GM19397 (cell line): ENCODE measurements at regions not wholly inside any gene's neighbourhood (a gene's known extent, or its start where the extent isn't known, plus 50 kb on each side); places are given as distances from the start of the nearest gene placed in this dataset.

ENCODE experiments used
- ATAC-seq: cut with Tn5 transposase; IDR thresholded peaks from one replicate; pipeline ENCODE4 v1.9.1; 2021; ENCODE audit warnings: mild to moderate bottlenecking, moderate library complexity; ENCODE audit not compliant: unreplicated experiment

DNA sequence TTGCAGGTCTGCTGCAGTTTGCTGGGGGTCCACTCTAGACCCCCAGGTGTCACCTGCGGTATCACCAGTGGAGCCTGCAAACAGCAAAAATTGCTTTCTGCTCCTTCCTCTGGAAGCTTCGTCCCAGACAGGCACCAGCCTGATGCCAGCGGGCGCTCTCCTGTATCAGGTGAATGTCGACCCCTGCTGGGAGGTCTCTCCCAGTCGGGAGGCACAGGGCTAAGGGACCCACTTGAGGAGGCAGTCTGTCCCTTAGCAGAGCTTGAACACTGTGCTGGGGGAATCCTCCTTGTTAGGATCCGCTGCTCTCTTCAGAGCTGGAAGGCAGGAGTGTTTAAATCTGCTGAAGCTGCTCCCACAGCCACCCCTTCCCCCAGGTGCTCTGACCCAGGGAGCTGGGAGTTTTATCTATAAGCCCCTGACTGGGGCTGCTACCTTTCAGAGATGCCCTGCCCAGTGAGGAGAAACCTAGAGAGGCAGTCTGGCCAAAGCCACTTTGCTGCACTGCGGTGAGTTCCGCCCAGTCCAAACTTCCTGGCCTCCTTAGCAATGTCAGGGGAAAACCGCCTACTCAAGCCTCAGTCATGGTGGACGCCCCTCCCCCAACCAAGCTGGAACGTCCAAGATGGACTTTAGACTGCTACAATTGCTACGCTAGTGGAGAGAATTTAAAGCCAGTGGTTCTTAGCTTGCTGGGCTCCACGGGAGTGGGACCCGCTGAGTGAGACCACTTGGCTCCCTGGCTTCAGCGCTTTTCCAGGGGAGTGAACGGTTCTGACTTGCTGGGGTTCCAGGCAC, 652.5 kb downstream of the KCNJ3 start:
- ATAC-seq: no peak

DNA sequence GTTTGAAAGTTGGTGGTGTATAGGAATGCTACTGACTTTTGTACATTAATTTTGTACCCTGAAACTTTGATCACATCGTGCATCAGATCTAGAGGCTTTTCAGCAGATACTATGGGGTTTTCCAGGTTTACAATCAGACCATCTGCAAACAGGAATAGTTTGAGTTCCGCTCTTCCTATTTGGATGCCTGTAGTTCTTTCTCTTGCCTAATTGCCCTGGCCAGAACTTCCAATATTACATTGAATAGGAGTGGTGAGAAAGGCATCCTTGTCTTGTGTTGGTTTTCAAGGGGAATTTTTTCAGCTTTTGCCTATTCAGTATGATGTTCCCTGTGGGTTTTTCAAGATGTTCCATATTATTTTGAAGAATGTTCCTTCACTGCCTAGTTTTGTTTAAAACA, 633.5 kb downstream of the KCNJ3 start:
- no peak for ATAC-seq

- ATAC-seq: no peak
These were observed 621.7 kb downstream of the KCNJ3 start for GRCh38 chr2:155320236-155320635.

- no peak for ATAC-seq
These were observed 620.2 kb downstream of the KCNJ3 start for GRCh38 chr2:155318710-155319109.

- no peak for ATAC-seq
These were observed 617.3 kb downstream of the KCNJ3 start for GRCh38 chr2:155315768-155316167.

GRCh38 chr2:155310589-155310988, 612.1 kb downstream of the KCNJ3 start:
- ATAC-seq: no peak

- no peak for ATAC-seq
These were observed 611.0 kb downstream of the KCNJ3 start for GRCh38 chr2:155309483-155309882.

DNA sequence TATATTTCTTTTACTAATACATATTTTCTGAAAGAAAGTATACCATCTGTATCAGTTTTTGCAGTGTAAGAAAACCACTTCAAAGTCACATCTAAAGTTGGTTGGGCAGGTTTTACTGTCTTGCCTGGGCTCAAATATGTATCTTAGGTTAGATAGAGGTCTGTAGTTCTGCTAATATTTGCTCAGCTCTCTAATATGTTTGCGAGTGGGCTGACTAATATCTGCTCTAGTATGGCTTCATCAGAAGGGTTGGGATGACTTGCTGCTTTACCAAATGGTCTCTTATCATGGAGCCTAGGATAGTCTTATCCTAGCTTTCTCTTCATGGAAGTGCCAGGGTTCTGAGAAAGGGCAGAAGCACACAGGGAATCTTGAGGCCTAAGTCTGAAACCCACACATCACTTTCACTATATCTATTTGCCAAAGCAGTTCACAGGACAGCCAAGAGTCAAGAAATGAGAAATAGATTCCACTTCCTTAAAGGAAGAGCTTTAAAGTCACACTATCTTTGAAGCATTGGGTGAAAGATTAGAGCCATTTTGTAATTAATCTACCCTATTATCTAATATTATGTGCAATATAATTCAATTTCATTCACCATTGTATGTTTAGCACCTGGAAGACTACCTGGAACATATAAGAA, 610.0 kb downstream of the KCNJ3 start:
- ATAC-seq: no peak

DNA sequence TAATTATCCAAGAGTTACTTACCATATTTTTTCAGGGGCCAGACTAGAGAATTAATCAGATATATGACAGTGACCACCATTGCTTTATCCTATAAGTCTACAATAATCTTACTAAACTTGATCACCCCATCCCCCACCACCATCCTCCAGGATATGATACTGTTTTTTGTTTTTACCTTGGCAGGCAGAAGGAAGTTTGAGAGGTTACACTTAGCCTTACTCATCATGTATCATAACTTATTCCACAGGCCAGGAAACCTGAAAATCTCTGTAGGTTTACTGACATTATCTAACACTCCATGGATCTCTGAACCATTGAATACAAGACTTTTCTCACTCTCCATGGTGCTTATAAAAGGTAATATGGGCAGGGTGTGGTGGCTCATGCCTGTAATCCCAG, 602.7 kb downstream of the KCNJ3 start:
- ATAC-seq: no peak

DNA sequence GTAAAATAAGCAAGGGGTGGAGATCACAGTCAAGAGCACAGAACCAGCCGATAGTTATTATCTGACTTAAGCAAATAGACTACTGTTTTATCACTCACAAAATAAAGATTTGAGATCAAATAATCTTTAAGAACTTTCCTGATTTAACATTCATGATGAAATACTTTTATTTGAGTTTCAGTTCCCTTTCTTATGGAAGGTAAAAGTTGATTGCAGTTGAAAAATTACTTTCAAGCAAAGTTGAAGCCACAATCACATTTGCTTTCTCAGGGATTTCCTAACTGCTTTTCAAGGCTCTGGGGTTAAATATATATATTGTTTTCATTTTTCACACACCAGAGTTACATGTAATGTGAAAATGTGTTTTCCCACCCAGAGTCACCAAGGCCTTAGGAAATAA, 599.5 kb downstream of the KCNJ3 start:
- no peak for ATAC-seq

DNA sequence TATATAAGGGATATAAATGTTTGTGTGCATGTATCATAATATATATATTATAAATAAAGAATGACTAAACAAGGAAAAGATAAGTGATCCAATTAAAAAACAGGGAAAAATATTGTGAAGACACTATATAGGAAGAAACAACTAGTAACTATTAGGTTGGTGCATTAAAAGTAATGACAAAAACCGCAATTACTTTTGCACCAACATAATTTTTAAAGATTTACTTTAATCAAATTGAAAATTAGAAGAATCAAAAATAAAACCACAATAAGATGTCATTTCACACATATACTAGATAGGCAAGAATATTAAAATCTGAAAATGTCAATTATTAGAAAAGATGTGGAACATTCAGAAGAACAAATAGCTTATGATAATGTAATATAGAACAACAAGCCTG, 595.9 kb downstream of the KCNJ3 start:
- ATAC-seq: no peak

- no peak for ATAC-seq
These were observed 583.4 kb downstream of the KCNJ3 start for GRCh38 chr2:155281907-155282306.

- ATAC-seq: no peak
These were observed 574.8 kb downstream of the KCNJ3 start for GRCh38 chr2:155273323-155273722.

DNA sequence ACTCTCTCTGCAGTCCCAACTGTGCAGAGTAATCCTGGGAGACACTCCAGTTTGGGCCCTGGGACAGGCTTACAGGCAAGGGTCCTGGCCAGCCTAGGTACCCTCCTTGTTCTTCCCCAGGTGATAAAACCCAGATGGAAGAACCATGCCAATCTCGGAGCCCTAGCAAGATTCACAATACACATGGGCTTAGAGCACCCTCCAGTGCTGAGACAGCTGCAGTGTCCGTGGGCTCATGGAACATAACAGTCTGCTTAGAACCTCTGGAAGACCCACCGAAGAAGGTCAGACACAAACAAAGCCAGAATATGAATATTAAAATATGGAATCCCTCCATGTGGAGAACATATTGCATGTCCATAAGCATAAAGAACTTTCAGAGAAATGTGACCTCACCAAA, 568.1 kb downstream of the KCNJ3 start:
- no peak for ATAC-seq

DNA sequence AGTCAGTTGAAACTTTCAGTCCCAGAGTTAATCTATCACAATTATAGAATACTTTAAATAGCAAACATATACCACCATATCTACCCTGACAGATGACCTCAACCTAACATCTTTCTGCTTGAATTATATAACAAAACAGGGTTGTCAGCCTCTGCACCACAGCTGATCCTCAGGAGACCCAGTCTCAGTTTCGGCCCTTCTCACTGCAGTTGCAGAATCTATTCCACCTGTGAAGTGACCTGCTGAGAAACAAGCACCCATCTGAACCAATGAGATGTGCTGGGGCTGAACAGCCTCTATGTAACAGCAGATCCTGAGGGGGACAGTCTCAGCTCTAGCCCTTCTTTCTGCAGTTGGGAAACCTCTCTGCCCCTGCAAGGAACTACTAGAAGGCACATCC, 567.6 kb downstream of the KCNJ3 start:
- ATAC-seq: no peak

DNA sequence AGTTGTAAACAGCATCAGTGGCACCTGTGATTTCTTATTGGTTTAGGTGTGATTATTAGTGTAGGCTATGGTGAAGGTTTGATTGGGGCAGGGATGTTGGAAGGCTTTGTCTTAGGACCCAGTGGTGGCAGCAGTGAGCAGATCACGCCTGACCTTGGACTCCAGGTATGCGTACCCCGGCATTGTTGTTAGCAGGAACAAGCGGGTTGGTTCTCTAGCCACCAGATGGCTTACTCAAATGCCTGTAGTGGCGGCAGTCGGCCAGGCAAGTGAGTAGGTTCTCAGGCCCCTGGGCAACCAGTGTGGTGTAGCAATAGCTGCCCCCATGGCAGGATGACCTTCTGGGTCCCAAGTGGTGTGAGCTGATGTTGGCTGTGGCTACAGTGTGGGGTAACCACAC, 558.3 kb downstream of the KCNJ3 start:
- no peak for ATAC-seq

- peak; percentile 73 for ATAC-seq
These were observed 552.3 kb downstream of the KCNJ3 start for GRCh38 chr2:155250800-155251199.

GRCh38 chr2:155240176-155240575, 541.7 kb downstream of the KCNJ3 start:
- ATAC-seq: no peak

DNA sequence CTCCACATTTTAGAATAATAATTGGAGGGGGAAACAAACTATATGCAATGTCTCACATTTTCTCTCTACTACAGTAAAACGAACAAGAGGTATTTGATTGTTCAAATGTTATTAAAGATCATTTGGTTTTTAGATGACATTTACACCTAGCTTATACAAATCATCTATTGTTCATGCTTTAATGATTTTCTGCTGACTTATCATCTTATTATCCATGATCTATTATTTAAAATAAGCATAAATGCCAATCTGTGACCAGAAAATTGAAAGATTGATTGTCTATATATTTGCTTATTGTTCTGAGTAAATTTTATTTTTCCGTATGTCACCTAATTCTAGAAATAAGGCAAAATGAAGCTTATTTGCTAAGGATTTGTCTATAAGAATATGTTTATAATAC, 537.2 kb downstream of the KCNJ3 start:
- no peak for ATAC-seq

- ATAC-seq: no peak
These were observed 525.4 kb downstream of the KCNJ3 start for GRCh38 chr2:155223781-155224406.

- no peak for ATAC-seq
These were observed 520.5 kb downstream of the KCNJ3 start for GRCh38 chr2:155218945-155219344.

- no peak for ATAC-seq
These were observed 519.9 kb downstream of the KCNJ3 start for GRCh38 chr2:155218292-155218924.
